Left cardiac atrium (tissue), 4 donors: ENCODE measurements at regions not wholly inside any gene's neighbourhood (a gene's known extent, or its start where the extent isn't known, plus 50 kb on each side); places are given as distances from the start of the nearest gene placed in this dataset.
"Not testable (repeated sequence)": the region's sequence is repeated elsewhere in the genome, so short reads cannot be mapped to it uniquely, and the experiment has no call there.

Source experiments
- ATAC-seq, 2 donors: fragments of 200-7000 bp; cut with Tn5 transposase; one replicate each; pipeline ENCODE4 v1.9.1; 2020; ENCODE audit warnings: mild to moderate bottlenecking in 2 of 2, moderate library complexity in 2 of 2
- DNase-seq: peaks from one replicate; pipeline ENCODE4 v3.0.0-alpha.2; 2020
- intact Hi-C, 2 donors: fragments of 100-400 bp; cut with DNase I; formaldehyde crosslinking; loops; one replicate each; pipeline versions ENCODE4 v1.14.1 to v1.15.1; 2022 to 2023
- donor health status: DM: no; HTN: yes; CAD: no.
- donor health status: DM: no; HTN: yes; CAD: no; lungs with severe emphysema.
- donor health status: DM: yes; HTN: yes; CAD: no.
- donor health status: Dilated cardiomyopathy.

DNA sequence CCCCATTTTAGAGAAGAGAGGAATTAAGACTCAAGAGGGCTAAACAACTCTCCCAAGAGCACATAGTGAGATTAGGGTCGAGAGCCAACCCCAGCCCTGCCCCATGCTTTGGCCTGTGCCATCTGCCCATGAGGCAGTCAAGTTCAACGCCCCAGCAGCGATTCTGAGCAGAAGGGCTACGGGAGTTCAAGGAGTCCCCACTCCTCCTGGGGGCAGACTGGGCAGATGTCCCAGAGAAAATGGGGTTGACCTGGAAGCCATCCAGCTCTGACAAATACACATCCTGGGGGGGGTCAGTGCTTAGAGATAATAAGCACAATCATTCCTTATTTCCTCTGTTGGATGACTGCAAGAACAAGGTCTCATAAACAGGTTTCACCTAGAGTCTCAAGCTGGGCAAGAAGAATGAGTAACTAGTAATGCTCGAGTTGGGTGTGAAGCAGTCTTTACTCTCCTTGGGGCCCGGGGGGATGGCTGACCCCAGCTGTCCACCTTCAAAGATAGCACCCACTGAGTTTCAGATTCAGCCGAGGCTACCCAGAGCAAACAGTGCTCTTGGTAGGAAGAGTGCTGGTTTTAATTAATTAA is 716.4 kb downstream of the RNF144A start:
- no peak for ATAC-seq
- intact Hi-C loops: no loop called here
- DNase-seq: no peak

DNA sequence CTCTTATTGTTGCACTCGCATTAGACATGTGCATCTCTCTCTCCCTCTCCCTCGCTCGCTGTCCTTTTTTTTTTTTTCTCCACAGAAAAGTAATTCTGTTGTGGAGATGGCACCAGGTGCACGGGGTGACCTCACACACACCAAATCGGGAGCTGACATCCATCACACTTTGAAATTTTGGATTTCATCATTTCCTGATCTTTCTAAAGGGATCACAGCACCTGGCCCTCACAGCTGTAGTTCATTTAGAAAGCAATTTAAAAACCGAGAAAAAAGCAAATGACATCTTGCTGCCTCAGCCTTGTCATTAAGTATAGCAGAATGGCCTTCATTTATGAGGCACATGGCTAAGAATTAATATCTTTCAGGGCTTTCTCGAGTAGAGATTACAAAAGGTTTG is 717.2 kb downstream of the RNF144A start:
- ATAC-seq (no peak), DNase-seq (no peak)
- intact Hi-C loops: no loop called here

DNA sequence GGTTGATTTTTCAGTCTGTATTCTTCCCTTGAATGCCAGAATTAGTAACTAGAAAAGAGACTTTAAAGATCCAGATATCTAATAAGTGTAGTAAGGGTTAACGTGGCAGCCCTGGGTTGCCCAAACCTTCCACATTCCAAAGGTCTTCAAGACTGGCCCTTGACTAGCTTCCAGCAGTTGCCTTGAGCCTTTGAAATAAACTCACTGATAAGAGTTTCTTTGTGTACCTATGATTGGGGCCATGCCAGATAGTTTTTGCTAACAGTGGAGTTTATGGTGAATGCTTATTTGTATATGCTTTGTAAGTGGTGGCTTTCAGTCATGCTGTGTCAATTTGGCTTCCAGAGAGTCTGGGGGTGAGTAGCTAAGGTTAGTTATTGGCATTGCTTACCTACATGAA is 722.3 kb downstream of the RNF144A start:
- intact Hi-C loops: no loop called here

DNA sequence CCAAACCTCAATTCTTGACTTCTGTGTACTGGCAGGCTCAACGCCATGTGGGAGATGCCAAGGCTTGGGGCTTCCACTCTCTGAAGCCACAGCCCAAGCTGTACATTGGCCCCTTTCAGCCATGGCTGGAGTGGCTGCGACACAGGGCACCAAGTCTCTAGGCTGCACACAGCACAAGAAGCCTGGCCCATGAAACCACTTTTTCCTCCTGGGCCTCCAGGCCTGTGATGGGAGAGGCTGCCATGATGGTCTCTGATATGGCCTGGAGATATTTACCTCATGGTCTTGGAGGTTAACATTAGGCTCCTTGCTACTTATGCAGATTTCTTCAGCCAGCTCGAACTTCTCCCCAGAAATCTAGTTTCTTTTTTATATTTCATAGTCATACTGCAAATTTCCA is 724.1 kb downstream of the RNF144A start:
- ATAC-seq, DNase-seq, intact Hi-C loops: not testable (repeated sequence)

More for the DNA sequence above, 722.3 kb downstream of the RNF144A start:
- ATAC-seq: no peak
- no peak for DNase-seq

DNA sequence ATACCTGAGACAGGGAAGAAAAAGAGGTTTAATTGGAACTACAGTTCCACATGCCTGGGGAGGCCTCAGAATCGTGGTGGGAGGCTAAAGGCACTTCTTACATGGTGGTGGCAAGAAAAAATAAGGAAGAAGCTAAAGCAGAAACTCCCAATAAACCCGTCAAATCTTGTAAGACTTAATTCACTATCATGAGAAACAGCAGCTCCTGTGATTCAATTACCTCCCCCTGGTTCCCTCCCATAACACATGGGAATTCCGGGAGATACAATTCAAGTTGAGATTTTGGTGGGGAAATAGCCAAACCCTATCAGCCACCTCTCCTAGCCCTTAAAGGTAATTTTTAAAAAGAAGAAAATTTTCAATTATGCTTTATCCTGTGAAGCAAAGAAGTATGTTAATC is 728.8 kb downstream of the RNF144A start:
- intact Hi-C loops: no loop called here
- ATAC-seq: no peak
- no peak for DNase-seq

DNA sequence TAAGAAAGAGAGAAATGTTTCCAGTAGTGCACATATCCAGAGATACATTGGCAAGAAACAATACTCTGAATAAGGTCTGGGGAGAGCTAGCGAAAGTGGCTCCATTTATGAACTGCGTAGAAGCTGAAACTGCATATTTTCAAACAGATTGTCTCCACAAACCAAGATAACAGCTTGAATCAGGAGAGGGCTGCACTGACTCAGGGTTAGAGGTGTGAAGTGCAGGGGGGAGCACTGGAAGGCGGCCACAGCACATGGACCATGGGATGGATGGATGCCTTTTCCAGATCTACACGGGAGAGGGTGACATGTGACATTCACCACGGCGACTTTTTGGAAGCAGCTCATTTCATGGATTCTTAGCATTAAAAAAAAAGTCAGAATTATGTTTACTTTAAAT is 729.4 kb downstream of the RNF144A start:
- DNase-seq (no peak), ATAC-seq (peak in 1 of 2 donors; percentile 69)
- intact Hi-C loops: no loop called here

DNA sequence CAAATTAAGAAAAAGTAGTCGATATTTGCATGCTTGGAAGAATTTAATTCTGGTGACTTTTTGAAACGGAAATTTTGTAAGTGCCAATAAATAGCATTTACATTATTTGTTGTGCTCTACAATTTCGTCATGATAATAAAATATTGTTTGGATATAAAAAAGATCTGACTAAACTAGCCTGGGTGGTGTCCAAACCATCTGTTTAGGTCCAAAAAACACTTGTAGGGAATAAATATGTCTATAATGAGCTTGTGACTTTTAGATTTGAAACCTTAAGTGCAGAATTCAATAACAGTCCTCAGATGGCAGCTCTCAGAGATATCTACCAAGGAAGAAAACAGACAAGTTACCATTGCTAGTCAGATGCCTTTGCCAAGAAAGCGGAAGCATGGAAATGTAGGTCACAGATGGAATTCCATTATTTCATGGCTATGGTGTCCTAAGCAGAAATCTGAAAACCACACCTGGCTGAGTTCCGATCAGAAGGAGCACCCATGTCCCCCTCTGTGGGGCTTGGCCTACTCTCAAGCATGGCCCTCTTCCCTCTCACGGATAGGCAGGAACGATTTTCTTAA is 731.1 kb downstream of the RNF144A start:
- DNase-seq: no peak
- intact Hi-C loops: no loop called here
- ATAC-seq: no peak

DNA sequence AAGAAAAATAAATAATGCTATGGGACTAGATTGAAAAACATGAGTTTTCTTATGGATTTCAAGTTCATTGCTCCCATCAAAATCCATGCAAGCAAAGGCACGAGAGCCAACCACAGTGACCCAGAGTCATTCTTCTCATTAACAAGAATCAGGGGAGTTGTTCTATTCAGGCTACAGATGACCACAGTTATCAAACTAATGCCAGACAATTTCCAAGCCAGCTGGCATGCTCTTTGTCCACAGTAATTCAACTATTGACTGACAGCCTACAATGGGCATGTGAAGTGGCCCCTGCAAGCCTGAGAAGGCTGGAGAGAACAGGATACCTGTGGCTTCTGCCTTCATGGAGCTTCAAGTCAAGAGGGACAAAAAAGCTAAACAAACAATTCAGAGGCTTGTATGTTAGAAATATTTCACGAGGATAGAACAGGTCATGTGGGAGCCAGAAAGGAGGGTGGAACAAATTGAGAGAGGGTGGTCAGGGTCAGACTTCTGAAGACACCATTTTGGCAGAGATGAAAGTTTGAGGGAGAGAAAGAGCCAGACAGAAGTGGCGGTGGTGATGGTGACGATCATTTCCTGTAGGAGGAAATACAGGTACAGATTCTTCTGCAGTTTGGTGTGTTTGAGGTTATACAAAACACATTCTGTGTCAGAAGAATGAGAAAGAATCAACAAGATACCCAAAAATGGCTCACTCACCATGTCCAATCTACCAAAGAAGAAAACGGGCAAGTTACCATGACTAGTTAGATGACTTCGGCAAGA is 732.4 kb downstream of the RNF144A start:
- no peak for DNase-seq
- intact Hi-C loops: no loop called here
- ATAC-seq: no peak

DNA sequence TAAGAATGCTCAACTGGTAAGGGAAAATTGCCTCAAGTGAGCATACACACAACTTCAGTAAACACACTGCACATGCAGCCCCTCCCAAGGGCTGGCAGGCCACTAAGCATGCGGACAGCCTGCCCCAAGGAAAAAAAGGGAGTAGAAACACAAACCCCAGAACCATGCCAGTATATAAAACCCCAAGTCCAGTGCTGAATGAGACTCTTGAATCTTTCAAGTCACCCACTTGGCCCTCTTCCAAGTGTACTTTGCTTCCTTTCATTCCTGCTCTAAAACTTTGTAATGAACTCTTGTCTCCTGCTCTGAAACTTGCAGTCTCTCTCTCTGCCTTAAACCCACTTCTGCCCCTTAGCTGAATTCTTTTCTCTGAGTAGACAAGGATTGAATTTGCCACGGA is 736.4 kb downstream of the RNF144A start:
- ATAC-seq: no peak
- intact Hi-C loops: no loop called here
- no peak for DNase-seq

DNA sequence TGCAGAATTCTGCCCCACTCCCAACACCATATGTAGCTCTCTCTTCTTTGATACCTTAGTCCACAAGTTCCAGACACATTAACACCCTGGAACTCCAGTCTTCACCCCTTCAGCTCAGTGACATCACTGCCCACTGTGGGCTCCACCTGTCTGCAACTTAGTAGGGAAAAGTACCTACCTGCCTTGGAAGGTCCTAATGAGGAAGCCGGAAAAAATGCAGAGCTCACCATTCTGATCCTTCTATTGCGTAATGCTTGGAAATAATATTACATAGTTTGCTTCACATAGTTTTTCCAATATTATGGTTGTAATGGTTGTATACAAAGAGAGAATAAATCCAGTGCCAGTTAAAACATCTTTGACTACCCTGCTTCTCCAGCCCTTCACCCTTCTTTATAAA is 738.4 kb downstream of the RNF144A start:
- ATAC-seq (no peak), DNase-seq (no peak)
- intact Hi-C loops: no loop called here

DNA sequence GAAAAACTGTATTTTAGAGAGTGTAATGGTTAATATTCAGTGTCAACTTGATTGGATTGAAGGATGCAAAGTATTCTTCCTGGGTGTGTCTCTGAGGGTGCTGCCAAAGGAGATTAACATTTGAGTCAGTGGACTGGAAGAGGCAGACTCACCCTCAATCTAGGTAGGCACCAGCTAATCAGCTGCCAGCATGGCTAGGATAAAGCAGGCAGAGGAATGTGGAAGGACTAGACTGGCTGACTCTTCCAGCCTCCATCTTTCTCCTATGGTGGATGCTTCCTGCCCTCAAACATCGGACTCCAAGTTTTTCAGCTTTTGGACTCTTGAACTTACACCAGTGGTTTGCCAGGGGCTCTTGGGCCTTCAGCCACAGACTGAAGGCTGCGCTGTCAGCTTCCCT is 740.3 kb downstream of the RNF144A start:
- ATAC-seq, DNase-seq, intact Hi-C loops: not testable (repeated sequence)

DNA sequence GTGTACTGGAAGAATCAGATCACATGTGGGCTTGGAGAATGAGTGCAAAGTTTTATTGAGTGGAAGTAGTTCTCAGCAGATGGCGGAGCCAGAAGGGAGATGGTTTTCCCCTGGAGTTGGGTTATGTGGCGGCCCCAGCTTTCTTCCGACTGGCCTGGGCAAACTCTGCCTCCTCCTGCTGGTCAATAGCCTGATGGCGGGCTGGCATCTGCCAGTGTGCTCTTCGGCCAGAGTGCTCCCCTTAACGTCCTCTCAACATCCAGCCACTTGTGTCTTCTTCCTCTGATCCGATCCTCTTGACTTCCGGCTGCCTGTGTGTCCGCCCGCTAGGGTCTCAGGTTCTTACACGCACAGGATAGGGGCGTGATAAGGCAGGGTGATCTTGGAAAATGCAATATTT is 741.3 kb downstream of the RNF144A start:
- intact Hi-C loops: no loop called here
- DNase-seq (no peak), ATAC-seq (no peak)

DNA sequence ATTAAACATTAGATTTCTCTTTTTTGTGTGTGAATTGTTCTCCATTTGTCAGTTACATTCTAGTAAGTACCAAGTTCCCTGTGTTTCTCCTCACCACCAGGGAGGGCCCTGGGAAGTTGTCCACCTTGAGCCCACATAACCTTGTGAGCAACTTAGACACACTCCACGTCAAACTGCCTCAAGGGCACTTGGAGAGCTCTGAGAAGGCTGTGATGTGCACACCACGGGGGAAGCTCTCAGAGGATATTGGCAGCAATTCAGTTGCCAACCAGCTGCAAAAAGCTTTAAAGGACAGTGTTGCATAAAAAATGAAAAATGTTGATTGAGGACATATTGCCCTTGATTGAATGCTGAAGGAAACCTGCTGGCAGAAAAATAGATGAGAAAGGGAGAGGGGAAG is 743.6 kb downstream of the RNF144A start:
- ATAC-seq (no peak), DNase-seq (no peak)
- intact Hi-C loops: no loop called here

DNA sequence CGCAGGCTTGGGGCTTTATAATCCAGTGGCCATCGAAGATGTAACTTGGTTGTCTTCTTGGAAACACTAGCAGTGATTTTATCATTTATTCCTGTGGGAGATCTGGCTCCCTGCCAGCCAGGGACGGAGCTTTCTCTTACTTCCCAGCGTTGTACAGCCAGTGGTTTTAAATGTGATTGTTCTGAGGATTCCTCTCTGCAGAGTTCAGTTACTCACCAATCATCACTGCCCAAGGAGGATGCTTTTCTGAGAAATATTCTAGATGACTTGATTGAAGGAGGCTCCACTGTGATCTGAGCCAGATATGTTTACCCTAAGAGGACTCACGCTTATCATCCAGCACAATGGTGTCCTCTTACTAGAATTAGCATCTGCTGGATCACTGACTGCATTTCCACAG is 744.3 kb downstream of the RNF144A start:
- no peak for DNase-seq
- intact Hi-C loops: no loop called here
- ATAC-seq: no peak

DNA sequence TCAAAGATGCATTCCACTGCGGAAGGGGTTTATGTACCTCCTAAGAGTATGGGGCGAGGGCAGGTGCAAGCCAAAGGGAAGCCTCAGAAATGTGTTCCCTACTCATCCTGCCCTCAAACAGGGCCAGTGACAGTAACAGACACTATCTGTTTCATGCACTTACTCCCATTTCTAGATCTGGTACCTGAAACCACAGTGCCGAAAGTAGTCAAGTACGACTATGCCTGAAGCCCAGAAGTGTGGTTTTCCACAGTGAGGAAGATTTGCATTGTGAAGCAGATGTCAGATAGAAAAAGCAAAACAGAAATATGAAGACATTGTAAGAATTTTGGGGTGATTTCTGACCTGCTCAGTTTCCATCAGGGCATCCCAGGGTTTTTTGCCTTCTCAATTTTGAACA is 748.7 kb downstream of the RNF144A start:
- intact Hi-C loops: no loop called here
- no peak for DNase-seq
- no peak for ATAC-seq

DNA sequence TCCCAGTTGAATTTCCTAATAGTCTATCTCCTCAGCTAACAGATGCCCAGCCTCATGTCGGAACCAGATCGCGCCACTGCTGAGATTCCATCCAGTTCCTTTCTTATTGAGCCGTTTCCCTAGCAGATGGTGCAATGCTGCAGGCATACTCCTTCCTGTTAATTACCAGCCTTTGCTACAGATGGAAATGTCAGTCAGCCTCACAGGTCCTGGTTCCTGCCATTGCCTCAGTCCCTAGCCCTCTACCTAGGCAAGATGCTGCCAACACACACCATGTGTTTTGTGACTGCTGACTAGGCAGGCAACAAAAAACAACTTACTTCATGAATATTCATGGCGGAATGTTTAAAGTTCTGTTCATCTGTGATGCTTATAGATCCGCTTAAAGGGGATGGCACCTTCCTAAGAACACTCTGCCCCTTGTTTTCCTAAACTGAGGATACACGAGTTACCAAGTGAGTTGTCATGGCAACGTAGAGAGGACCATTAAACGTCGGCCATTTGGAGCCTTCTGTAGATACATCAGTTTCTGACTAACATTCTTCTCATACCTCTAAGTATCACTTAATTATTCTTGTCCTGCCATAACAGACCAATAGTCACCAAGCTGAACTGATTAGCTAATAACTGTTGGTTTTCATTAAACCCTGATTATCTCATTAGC is 749.5 kb downstream of the RNF144A start:
- intact Hi-C loops: no loop called here
- DNase-seq: no peak

DNA sequence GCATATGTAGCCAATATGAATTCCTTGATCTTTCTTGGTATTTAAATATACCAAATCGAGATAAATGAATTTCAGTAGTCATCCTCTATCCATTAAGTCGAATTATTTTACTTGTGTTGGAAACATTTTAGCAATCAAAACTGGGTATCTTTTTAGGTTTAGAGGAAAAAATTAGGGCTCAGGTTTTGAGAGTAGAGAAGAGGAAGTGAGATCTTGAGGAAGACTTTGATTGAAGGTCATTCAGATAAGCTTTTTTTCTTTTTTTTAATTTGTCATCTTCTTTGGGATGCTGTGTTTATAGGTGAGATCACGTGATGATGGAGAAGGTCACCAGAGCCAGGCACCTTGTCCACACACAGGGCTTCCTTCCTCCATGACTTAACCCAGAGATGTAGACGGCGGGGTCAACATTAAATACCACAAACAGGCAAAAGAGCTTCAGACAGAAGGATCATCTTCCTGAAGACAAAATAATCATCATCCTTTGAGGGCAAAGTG is 750.1 kb downstream of the RNF144A start:
- ATAC-seq (no peak), DNase-seq (no peak)
- intact Hi-C loops: no loop called here

More for the DNA sequence above, 749.5 kb downstream of the RNF144A start:
- ATAC-seq: no peak

DNA sequence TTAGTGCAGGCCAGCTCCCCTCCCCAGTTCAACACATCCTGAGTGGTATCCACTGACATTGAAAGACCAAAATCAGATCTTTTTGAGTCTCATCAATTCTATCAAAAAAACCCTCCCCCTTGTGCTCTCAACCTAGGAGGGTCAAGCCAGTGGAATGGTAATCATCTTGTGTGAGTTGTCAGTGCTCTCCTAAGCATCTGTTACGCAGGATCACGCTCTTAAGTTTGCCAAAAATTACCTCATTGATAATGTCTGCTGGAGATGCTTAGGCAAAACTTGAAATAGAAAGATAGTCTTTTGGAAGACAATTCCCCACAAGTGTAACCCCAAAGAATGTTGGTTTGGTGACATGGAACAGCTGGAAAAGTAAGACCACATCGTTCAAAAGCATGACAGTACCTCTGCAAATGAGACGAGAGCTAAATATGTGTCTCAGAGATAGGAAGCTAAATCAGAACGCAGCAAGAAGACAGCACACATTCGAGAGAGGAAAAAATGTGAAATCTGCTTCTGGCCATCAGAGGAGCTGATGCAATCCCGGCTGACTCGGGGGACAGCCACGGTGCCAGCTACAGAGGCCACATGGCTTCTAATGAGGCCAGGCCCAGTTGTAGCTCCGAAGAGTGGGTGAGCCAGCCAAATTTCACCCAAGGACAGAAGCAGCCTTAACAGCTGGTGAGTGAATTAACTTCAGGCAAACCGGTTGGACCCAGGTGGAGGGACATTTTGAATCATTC is 753.9 kb downstream of the RNF144A start:
- intact Hi-C loops: no loop called here
- DNase-seq (peak; percentile 68), ATAC-seq (peak; percentile 85 to 95)

DNA sequence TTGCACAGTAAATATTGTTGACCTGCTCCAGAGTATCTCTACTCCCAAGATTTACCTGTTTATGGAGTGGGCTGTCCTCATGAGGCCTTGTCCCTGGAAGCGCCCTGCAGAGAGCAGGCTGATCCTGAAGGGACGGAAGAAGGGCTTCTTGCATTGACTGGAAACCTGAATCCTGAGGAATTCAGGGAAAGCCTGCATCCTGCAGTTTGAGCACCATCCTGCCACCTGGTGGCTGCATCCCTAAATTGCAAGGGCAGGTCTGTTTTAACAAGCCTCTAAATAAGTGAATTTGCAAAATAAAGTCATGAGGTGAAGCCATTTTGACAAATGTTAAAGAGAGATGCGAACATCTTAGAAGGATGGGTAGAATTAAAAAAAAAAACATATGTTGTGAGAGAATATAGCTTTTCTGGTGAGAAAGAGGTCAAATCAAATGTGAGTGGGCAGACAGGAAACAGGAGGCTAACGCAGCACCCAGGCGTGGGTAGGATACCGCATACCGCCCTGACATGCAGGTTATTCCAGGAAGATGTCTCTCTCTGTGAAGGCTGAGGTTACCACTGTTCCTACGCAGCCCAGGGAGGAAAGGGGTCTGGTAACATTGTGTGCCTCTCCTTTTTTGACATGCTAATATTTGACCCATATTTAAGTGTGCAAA is 754.9 kb downstream of the RNF144A start:
- peak; percentile 25 for DNase-seq
- intact Hi-C loops: no loop called here
- ATAC-seq: no peak
